AG09309 (cell line): ENCODE measurements at regions not wholly inside any gene's neighbourhood (a gene's known extent, or its start where the extent isn't known, plus 50 kb on each side); places are given as distances from the start of the nearest gene placed in this dataset.

ENCODE experiments used
- DNase-seq: peaks from one replicate; pipeline ENCODE4 v3.0.0-alpha.2; 2010; ENCODE audit warnings: low read depth
- H3K4me3 ChIP-seq: 2 replicates; pipeline ENCODE4 v1.5.1; 2011; ENCODE audit warnings: mild to moderate bottlenecking, low read depth, low read length, moderate library complexity; ENCODE audit not compliant: control insufficient read depth
- TF ChIP-seq, protein P1 (sequence below): IDR thresholded peaks from 2 replicates; pipeline ENCODE4 v1.5.1; 2011; ENCODE audit warnings: mild to moderate bottlenecking, low read depth, low read length, inconsistent platforms; ENCODE audit not compliant: insufficient read depth, control insufficient read depth; ENCODE audit errors: missing control alignments

DNA sequence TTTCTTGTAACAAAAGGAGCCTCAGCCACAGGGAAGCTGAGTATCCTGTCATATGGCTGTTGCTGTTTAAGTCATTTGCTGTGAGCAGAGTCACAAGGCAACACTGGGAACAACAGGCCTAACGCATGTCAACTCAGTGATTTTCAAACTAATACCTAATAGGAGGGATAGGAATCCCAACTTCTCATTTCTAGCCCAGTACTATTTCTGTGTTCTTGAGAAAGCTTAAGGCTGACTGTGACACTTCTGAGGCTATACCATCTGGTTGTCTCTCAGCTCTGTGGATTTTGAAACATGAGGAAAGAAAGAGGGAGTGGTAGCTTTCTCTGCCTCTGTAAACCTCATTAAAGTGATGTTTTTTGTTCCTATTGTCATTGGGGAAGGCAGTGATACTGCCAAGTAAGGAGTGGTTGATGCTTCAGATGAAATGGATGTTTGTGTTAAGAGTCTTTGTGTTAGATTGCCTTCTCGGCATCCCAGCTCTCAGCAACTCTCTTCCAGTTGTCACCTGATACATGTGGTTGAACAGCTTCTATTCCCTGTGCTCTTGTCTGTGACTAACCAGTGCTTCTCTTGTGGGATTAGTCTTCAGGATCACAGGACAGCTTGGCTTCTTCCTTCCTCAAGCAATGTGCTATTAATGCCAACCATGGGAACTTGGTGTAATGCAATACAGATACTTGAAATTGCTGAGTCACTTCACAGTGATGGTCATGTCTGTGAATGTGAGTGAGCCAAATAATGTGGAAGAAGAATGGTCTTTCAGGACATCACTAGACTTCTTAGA is 166.8 kb upstream of the IVNS1ABP start:
- H3K4me3 ChIP-seq = no peak overlapping the region
- TF ChIP-seq, protein P1, sequence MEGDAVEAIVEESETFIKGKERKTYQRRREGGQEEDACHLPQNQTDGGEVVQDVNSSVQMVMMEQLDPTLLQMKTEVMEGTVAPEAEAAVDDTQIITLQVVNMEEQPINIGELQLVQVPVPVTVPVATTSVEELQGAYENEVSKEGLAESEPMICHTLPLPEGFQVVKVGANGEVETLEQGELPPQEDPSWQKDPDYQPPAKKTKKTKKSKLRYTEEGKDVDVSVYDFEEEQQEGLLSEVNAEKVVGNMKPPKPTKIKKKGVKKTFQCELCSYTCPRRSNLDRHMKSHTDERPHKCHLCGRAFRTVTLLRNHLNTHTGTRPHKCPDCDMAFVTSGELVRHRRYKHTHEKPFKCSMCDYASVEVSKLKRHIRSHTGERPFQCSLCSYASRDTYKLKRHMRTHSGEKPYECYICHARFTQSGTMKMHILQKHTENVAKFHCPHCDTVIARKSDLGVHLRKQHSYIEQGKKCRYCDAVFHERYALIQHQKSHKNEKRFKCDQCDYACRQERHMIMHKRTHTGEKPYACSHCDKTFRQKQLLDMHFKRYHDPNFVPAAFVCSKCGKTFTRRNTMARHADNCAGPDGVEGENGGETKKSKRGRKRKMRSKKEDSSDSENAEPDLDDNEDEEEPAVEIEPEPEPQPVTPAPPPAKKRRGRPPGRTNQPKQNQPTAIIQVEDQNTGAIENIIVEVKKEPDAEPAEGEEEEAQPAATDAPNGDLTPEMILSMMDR = no peak
- peak; percentile 93 for DNase-seq

GRCh38 chr1:185483217-185483616 is 166.2 kb upstream of the IVNS1ABP start:
- no peak overlapping the region for H3K4me3 ChIP-seq
- TF ChIP-seq, protein P1 = no peak
- no peak for DNase-seq

GRCh38 chr1:185480545-185480944 is 163.5 kb upstream of the IVNS1ABP start:
- no peak overlapping the region for H3K4me3 ChIP-seq
- DNase-seq = no peak
- TF ChIP-seq, protein P1 = no peak

- no peak overlapping the region for H3K4me3 ChIP-seq
- TF ChIP-seq, protein P1 = no peak
- DNase-seq = no peak
Measured at GRCh38 chr1:185479796-185480195, 162.8 kb upstream of the IVNS1ABP start.

DNA sequence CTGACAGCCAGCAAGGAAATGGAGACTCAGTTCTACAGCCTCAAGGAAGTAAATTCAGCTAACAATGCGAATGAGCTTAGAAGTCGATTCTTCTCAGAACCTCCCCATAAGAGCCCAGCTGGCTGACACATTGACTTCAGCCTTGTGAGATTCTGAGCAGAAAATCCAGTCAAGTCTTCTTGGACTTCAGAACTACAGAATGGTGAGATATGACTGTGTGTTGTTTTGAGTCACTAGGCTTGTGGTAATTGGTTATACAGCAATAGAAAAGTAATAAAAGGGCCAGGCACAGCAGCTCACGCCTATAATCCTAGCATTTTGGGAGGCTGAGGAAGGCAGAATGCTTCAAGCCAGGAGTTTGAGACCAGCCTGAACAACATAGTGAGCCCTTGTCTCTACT is 161.8 kb upstream of the IVNS1ABP start:
- DNase-seq = no peak
- TF ChIP-seq, protein P1 = no peak
- no peak overlapping the region for H3K4me3 ChIP-seq

DNA sequence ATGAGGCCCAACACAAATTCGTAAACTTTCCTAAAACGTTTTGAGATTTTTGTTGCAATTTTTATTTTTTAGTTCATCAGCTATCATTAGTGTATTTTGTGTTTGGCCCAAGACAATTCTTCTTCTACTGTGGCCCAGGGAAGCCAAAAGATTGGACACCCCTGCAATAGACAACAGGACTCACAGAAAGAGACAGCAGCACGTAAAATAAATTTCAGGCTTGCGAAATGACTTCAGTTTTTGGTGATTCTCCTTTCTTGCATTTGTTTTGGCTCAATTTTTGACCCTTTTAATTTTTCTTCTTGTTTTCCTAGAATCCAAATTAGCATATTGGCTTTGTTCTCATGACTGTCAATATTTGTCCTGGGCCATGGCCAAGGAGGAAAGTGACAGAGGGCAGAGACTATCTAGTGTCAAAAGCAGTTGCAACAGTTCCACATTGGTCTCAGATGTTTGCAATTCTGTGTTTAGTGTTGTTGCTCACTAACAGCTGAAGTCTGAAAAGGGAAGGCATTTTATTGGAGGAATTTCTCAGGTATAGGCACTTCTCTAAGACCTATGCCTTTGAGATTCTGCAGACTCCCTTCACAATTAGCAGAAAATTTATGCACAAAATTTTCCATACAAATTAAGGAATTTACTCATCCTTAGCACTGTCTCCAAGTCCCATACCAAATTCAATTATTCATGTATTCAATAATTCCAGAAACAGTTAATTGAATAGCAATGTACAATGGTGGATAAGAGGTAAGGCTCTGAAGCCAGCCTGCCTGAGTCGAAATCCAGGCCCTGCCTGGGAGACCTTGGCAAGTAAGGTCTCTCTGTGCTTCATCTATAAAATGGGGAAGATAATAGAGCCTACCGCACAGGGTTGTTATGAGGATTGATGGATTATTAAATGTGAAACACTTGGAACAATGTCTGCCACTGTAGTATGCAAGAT is 160.9 kb upstream of the IVNS1ABP start:
- TF ChIP-seq, protein P1 = no peak
- DNase-seq = no peak
- no peak overlapping the region for H3K4me3 ChIP-seq
